ENCODE measurements at regions not wholly inside any gene's neighbourhood (a gene's known extent, or its start where the extent isn't known, plus 50 kb on each side); places are given as distances from the start of the nearest gene placed in this dataset.
"Not testable (repeated sequence)": the region's sequence is repeated elsewhere in the genome, so short reads cannot be mapped to it uniquely, and the experiment has no call there.

GRCh38 chr2:194319222-194319992 is 1337.6 kb upstream of the SLC39A10 start:
- in situ Hi-C loops (cut with HindIII; ENCODE audit: low pct_ligation_motif_present, low pct_unique_long_range_greater_than_20kb, low sequenced_read_pairs) = no loop called here
- peak; percentile 4 for DNase-seq

GRCh38 chr2:194314042-194314441 is 1343.0 kb upstream of the SLC39A10 start:
- no peak for DNase-seq
- in situ Hi-C loops (cut with HindIII; ENCODE audit: low pct_ligation_motif_present, low pct_unique_long_range_greater_than_20kb, low sequenced_read_pairs) = no loop called here

- no peak for DNase-seq
- in situ Hi-C loops (cut with HindIII; ENCODE audit: low pct_ligation_motif_present, low pct_unique_long_range_greater_than_20kb, low sequenced_read_pairs) = no loop called here
Observed at GRCh38 chr2:194304191-194304590, 1352.8 kb upstream of the SLC39A10 start.

DNA sequence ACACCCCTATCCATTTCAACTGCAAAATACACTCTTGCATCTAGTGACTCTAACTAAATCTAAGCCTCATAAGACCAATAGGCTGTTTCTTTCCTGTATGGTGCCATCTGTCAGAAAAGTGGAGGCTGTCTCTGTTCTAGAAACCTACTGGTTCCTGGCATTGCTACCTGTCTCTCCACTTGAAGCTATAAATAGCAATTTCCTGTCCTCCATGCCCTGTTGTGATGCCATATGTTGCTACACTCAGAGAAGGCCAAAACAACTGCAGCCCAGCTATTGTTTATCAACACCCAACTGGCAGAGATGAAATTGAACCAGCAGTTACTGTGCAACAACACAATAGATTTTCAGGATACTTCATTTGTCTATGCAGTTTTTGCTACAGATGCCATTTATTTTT is 1355.1 kb upstream of the SLC39A10 start:
- in situ Hi-C loops (cut with HindIII; ENCODE audit: low pct_ligation_motif_present, low pct_unique_long_range_greater_than_20kb, low sequenced_read_pairs) = no loop called here
- DNase-seq = no peak

DNA sequence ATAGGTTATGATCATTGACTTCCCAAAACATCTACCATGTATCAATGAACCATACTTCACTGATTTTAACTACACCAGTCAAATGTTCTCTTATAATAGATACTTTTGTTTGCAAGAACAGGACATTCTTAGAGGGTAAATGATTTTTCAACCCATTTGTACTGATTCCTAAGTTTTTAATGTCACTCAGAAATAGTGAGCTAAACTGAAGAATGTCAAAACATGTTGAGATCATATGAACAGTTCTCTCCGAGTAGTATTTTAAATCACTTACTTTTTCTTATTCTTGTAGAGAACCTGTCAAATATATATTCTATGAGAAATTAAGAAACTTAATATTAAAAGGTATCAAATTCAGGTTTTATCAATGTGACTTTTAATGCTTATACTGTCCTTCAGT is 1362.9 kb upstream of the SLC39A10 start:
- in situ Hi-C loops (cut with HindIII; ENCODE audit: low pct_ligation_motif_present, low pct_unique_long_range_greater_than_20kb, low sequenced_read_pairs) = no loop called here
- DNase-seq = no peak

DNA sequence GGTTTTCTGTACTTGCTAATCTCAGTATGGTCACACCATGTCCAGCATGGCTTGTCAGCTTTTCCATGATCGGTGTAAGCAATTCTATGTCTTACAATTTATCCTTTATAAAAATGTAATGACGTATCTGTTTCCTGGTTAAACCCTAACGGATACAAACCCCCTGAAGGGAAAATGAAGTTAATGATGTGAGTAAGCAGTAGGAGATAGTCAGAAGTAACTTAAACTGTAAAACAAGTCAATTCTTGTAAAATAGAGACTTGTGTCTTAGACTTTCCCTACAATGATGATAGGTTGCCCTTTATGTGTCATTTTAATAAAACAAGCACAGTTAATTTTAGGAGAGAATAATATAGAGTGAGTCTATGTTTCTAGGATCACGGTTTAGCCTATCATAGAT is 1365.9 kb upstream of the SLC39A10 start:
- in situ Hi-C loops (cut with HindIII; ENCODE audit: low pct_ligation_motif_present, low pct_unique_long_range_greater_than_20kb, low sequenced_read_pairs) = no loop called here
- DNase-seq = no peak

GRCh38 chr2:194289712-194290346 is 1367.2 kb upstream of the SLC39A10 start:
- DNase-seq = no peak
- in situ Hi-C loops (cut with HindIII; ENCODE audit: low pct_ligation_motif_present, low pct_unique_long_range_greater_than_20kb, low sequenced_read_pairs) = no loop called here

DNA sequence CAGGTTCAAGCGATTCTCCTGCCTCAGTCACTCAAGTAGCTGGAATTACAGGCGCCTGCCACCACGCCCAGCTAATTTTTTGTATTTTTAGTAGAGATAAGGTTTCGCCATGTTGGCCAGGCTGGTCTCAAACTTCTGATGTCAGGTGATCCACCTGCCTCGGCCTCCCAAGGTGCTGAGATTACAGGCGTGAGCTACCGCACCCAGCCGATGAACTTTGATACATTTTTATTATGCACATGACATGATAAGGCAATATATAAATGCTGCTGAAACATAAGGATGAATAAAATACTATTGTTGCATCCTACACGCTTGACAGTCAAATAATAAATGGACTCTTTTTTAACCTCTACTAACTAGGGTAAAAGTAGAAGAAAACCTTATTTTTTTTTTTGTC is 1380.4 kb upstream of the SLC39A10 start:
- DNase-seq; in situ Hi-C loops (cut with HindIII; ENCODE audit: low pct_ligation_motif_present, low pct_unique_long_range_greater_than_20kb, low sequenced_read_pairs): not testable (repeated sequence)

DNA sequence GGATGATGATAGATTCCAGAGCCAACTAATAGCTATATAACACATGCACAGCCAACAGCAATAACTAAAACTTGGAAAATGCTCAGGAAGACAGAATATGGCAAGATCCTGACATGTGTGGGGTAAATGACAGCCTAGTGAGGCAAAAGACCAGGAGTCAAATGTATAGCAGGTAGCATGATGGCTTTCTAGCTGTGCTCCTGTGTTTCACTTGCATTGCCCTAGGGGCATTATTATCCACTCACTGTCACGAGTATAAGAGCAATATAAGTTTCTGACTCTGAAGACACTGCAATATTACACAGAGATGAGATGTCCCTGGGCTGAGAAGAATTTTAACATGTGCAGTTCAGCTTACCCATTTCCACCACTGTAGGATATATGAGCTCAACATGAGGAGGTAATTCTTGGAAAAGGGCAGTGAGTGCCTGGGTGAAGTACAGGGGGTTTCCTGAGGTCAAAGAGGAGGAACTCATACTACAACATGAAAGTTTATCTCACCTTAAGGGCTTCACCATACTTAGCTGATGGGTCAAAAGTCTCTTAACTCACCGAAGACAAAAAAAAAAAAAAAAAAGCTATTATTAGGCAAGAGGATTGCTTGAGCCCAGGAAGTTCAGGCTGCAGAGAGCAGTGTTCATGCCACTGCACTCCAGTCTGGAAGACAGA is 1385.6 kb upstream of the SLC39A10 start:
- no peak for DNase-seq
- in situ Hi-C loops (cut with HindIII; ENCODE audit: low pct_ligation_motif_present, low pct_unique_long_range_greater_than_20kb, low sequenced_read_pairs) = no loop called here

GRCh38 chr2:194270648-194271047 is 1386.4 kb upstream of the SLC39A10 start:
- in situ Hi-C loops (cut with HindIII; ENCODE audit: low pct_ligation_motif_present, low pct_unique_long_range_greater_than_20kb, low sequenced_read_pairs) = no loop called here
- no peak for DNase-seq

- no peak for DNase-seq
- in situ Hi-C loops (cut with HindIII; ENCODE audit: low pct_ligation_motif_present, low pct_unique_long_range_greater_than_20kb, low sequenced_read_pairs) = no loop called here
Observed at GRCh38 chr2:194264586-194264985, 1392.4 kb upstream of the SLC39A10 start.

GRCh38 chr2:194260185-194260584 is 1396.8 kb upstream of the SLC39A10 start:
- DNase-seq = no peak

DNA sequence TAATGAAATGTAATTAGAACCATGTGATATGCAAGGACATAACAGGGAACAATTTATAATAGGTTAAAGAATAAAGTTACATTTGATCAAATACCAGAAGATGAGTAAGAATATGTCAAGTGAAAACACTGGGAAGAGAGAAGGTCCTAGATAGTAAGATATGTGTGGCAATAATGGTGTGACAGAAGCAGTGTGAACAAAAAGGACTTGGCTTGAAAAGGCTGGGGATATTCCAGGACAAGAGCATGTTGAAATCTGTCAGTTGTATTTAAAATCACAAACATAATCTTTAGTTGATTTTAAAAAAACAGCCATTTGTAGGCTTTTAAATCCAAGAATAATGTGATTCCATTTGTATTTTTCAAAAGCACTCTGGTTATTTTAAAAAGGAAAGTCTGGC is 1399.9 kb upstream of the SLC39A10 start:
- in situ Hi-C loops (cut with HindIII; ENCODE audit: low pct_ligation_motif_present, low pct_unique_long_range_greater_than_20kb, low sequenced_read_pairs) = no loop called here

More at GRCh38 chr2:194260185-194260584, 1396.8 kb upstream of the SLC39A10 start:
- in situ Hi-C loops (cut with HindIII; ENCODE audit: low pct_ligation_motif_present, low pct_unique_long_range_greater_than_20kb, low sequenced_read_pairs) = no loop called here

DNA sequence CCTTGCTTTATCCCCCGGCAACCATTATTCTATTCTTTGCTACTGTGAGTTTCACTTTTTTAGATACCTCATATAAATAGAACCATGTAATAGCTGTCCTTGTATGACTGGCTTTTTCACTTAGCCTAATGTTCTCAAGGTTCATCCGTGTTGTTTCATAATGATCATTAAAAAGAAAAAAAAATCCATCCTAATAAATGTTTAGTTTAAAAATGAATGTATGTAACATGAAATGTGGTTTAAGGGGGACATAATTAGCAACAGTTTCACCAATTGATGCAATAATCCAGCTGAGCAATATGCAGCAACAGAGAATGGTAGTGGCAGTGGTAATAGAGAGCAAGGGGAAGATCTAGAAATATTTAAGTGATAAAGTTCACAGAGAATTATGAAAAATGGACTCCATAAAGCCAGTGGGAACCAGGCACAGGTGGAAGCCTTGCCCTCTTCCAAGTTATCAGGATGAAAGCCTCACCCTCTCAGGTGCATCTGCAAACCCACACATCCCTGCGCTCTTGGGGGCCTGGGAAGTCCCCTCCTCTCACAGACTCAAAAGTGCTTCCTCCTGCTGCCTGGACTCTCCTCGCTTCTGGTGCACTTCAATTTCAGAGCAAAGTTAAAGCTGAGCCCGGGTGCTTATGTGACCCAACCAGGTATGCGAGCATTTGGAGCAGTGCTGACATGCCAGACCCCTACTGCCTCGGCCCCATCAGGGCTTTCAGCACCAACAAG is 1403.3 kb upstream of the SLC39A10 start:
- DNase-seq = no peak
- in situ Hi-C loops (cut with HindIII; ENCODE audit: low pct_ligation_motif_present, low pct_unique_long_range_greater_than_20kb, low sequenced_read_pairs) = no loop called here

More for the DNA sequence above, 1399.9 kb upstream of the SLC39A10 start:
- no peak for DNase-seq

- in situ Hi-C loops (cut with HindIII; ENCODE audit: low pct_ligation_motif_present, low pct_unique_long_range_greater_than_20kb, low sequenced_read_pairs) = no loop called here
- DNase-seq = no peak
Observed at GRCh38 chr2:194252127-194252526, 1404.9 kb upstream of the SLC39A10 start.

DNA sequence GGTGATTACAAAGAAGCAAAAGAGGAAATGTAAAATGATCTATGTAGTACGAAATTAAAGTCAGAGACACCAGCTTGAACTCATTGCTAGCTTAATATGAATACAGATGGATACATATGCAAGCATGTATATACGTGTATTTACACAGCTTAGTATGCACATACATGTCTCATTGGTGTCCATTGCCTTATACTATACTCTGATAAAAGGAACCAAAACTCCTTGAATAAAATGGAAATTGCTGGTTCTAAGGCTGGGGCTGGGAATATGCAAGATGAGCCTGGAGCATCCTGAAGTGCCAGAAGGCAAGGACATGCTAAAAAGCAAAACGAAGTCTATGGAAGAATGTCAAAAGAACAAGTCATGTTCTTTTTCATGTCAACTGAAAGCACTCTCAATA is 1424.4 kb upstream of the SLC39A10 start:
- DNase-seq = no peak
- in situ Hi-C loops (cut with HindIII; ENCODE audit: low pct_ligation_motif_present, low pct_unique_long_range_greater_than_20kb, low sequenced_read_pairs) = no loop called here

- in situ Hi-C loops (cut with HindIII; ENCODE audit: low pct_ligation_motif_present, low pct_unique_long_range_greater_than_20kb, low sequenced_read_pairs) = no loop called here
- DNase-seq = no peak
Observed at GRCh38 chr2:194223218-194223617, 1433.8 kb upstream of the SLC39A10 start.

DNA sequence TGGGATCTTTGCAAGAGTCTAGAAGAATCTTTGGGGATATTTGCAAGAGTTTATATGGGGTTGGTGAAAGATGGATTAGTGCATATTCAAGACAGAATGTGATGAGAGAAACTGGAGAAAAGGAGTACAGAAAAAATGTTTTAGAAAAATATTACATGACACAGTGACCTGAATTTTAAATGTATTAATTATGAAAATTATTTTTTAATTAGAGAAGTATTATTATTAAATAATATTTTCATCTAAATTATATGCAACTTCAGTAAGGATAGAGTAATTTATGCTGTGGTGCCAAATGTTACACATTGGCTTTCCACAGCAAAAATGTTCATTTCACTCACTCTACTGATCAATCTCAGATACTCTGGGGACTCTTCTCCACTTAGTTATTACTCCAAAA is 1442.8 kb upstream of the SLC39A10 start:
- in situ Hi-C loops (cut with HindIII; ENCODE audit: low pct_ligation_motif_present, low pct_unique_long_range_greater_than_20kb, low sequenced_read_pairs) = no loop called here

More for the DNA sequence above, 1442.8 kb upstream of the SLC39A10 start:
- no peak for DNase-seq

Measured in ACHN (cell line).